MCF 10A (cell line): ENCODE measurements at regions not wholly inside any gene's neighbourhood (a gene's known extent, or its start where the extent isn't known, plus 50 kb on each side); places are given as distances from the start of the nearest gene placed in this dataset.

Experiments used
- BruUV-seq: library from RNA; stranded (reverse); fragments of 400-500 nt; replicated peaks from 2 replicates; lab custom pipeline; 2021; lab: Mats Ljungman, UMichigan
- CTCF ChIA-PET: fragments of 300-600 bp; sonication (Branson Sonifier 250); formaldehyde crosslinking; extraction: SDS; loops from one replicate; lab custom pipeline; 2021; ENCODE audit warnings: antibody characterized with exemption, inconsistent platforms; lab: Yijun Ruan, JAX
- POLR2A ChIA-PET: fragments of 300-600, 350-650 bp; sonication (Branson Sonifier 250); formaldehyde crosslinking; extraction: SDS; loops from one replicate; lab custom pipeline; 2020; ENCODE audit warnings: antibody characterized with exemption, inconsistent platforms; lab: Yijun Ruan, JAX
- DNase-seq: peaks from one replicate; pipeline ENCODE4 v3.0.0-alpha.2; 2018; ENCODE audit not compliant: unreplicated experiment
- H3K27ac Mint-ChIP-seq: one replicate; pipeline ENCODE4 v1.8.0; 2022; ENCODE audit warnings: mild to moderate bottlenecking, low read depth, mixed read lengths; ENCODE audit not compliant: unreplicated experiment
- H3K27me3 Mint-ChIP-seq: one replicate; pipeline ENCODE4 v1.8.0; 2022; ENCODE audit warnings: mixed read lengths; ENCODE audit not compliant: insufficient read depth, unreplicated experiment
- H3K36me3 Mint-ChIP-seq: one replicate; pipeline ENCODE4 v1.8.0; 2022; ENCODE audit warnings: mild to moderate bottlenecking, moderate library complexity, mixed read lengths; ENCODE audit not compliant: insufficient read depth, unreplicated experiment
- H3K4me1 Mint-ChIP-seq: one replicate; pipeline ENCODE4 v1.8.0; 2022; ENCODE audit warnings: mixed read lengths; ENCODE audit not compliant: insufficient read depth, unreplicated experiment
- H3K4me3 Mint-ChIP-seq: one replicate; pipeline ENCODE4 v1.8.0; 2022; ENCODE audit warnings: mild to moderate bottlenecking, moderate library complexity, mixed read lengths; ENCODE audit not compliant: unreplicated experiment
- H3K9me3 Mint-ChIP-seq: one replicate; pipeline ENCODE4 v1.8.0; 2022; ENCODE audit warnings: mixed read lengths; ENCODE audit not compliant: unreplicated experiment
- intact Hi-C: fragments of 100-400 bp; cut with micrococcal nuclease; formaldehyde crosslinking; loops from 2 replicates; pipeline ENCODE4 v1.14.1; 2022
- TF ChIP-seq, protein P1 (sequence below): fragments of 200-600 bp; IDR thresholded peaks from one replicate; pipeline ENCODE4 v1.8.0; 2022; ENCODE audit warnings: antibody characterized with exemption, mild to moderate bottlenecking; ENCODE audit not compliant: unreplicated experiment

- Mint-ChIP-seq H3K4me1 (peaks cover 16% of the 10 kb centered on the region), H3K36me3 (no peaks in the 10 kb centered on the region), H3K27ac (no peak overlapping the region), H3K9me3 (no peaks in the 10 kb centered on the region), H3K4me3 (no peak overlapping the region), H3K27me3 (peaks cover 25% of the 10 kb centered on the region)
- no peak for DNase-seq
- TF ChIP-seq, protein P1, sequence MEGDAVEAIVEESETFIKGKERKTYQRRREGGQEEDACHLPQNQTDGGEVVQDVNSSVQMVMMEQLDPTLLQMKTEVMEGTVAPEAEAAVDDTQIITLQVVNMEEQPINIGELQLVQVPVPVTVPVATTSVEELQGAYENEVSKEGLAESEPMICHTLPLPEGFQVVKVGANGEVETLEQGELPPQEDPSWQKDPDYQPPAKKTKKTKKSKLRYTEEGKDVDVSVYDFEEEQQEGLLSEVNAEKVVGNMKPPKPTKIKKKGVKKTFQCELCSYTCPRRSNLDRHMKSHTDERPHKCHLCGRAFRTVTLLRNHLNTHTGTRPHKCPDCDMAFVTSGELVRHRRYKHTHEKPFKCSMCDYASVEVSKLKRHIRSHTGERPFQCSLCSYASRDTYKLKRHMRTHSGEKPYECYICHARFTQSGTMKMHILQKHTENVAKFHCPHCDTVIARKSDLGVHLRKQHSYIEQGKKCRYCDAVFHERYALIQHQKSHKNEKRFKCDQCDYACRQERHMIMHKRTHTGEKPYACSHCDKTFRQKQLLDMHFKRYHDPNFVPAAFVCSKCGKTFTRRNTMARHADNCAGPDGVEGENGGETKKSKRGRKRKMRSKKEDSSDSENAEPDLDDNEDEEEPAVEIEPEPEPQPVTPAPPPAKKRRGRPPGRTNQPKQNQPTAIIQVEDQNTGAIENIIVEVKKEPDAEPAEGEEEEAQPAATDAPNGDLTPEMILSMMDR = no peak
- ChIA-PET CTCF (interaction anchor here (0.7 to 1.6 kb wide), 5 partner anchors 9 to 333 kb away, joined by 3 to 5 read pairs (median 4); no protein-coding TSS in a partner anchor), POLR2A (interaction anchor here (1.0 kb wide), 1 partner anchor 9 kb away, joined by 3 read pairs; no protein-coding TSS in a partner anchor)
- intact Hi-C loops = no loop called here
- BruUV-seq = no TSS peak
Measured at GRCh38 chr5:133756756-133757155, 144.4 kb upstream of the FSTL4 start.

- Mint-ChIP-seq H3K4me1 (peaks cover 16% of the 10 kb centered on the region), H3K36me3 (no peaks in the 10 kb centered on the region), H3K27me3 (peaks cover 25% of the 10 kb centered on the region), H3K27ac (no peak overlapping the region), H3K9me3 (no peaks in the 10 kb centered on the region), H3K4me3 (no peak overlapping the region)
- DNase-seq = no peak
- ChIA-PET CTCF (interaction anchor here (0.6 to 2.3 kb wide), 7 partner anchors 8 to 341 kb away, joined by 3 to 12 read pairs (median 3); no protein-coding TSS in a partner anchor), POLR2A (interaction anchor here (1.0 kb wide), 1 partner anchor 9 kb away, joined by 3 read pairs; no protein-coding TSS in a partner anchor)
- TF ChIP-seq, protein P1 = no peak
- no TSS peak for BruUV-seq
- intact Hi-C loops = no loop called here
Measured at GRCh38 chr5:133756036-133756435, 143.7 kb upstream of the FSTL4 start.

GRCh38 chr5:133754575-133755169 lies 142.3 kb upstream of the FSTL4 start:
- no TSS peak for BruUV-seq
- DNase-seq = peak; percentile 61
- H3K4me3 Mint-ChIP-seq = no peak overlapping the region
- H3K27me3 Mint-ChIP-seq = peaks cover 25% of the 10 kb centered on the region
- H3K4me1 Mint-ChIP-seq = peaks cover 16% of the 10 kb centered on the region
- ChIA-PET CTCF (interaction anchor here (0.7 to 2.3 kb wide), 6 partner anchors 11 to 331 kb away, joined by 3 to 12 read pairs (median 4); no protein-coding TSS in a partner anchor), POLR2A (interaction anchor here (0.6 to 1.1 kb wide), 2 partner anchors 10 to 12 kb away, joined by 3 read pairs; no protein-coding TSS in a partner anchor)
- no peak overlapping the region for H3K27ac Mint-ChIP-seq
- intact Hi-C loops = loop anchor here (5.0 kb wide), 1 partner anchor 113 kb away; no protein-coding TSS in a partner anchor
- H3K9me3 Mint-ChIP-seq = no peaks in the 10 kb centered on the region
- H3K36me3 Mint-ChIP-seq = no peaks in the 10 kb centered on the region
- TF ChIP-seq, protein P1 = peak; percentile 41

- H3K4me1 Mint-ChIP-seq = peaks cover 16% of the 10 kb centered on the region
- CTCF ChIA-PET = interaction anchor here (0.6 to 1.0 kb wide), 4 partner anchors 48 to 439 kb away, joined by 3 read pairs; no protein-coding TSS in a partner anchor
- peak; percentile 84 for DNase-seq
- TF ChIP-seq, protein P1 = no peak
- BruUV-seq = no TSS peak
- H3K36me3 Mint-ChIP-seq = no peaks in the 10 kb centered on the region
- no peaks in the 10 kb centered on the region for H3K9me3 Mint-ChIP-seq
- POLR2A ChIA-PET = interaction anchor here (0.6 to 1.1 kb wide), 4 partner anchors 9 to 1217 kb away, joined by 3 to 4 read pairs (median 3); no protein-coding TSS in a partner anchor
- no peak overlapping the region for H3K27ac Mint-ChIP-seq
- H3K4me3 Mint-ChIP-seq = no peak overlapping the region
- H3K27me3 Mint-ChIP-seq = peaks cover 25% of the 10 kb centered on the region
- intact Hi-C loops = loop anchor here (5.0 kb wide), 1 partner anchor 113 kb away; no protein-coding TSS in a partner anchor
Measured at GRCh38 chr5:133753856-133754255, 141.5 kb upstream of the FSTL4 start.
